Mesenteric fat pad (tissue), 1 donor: ENCODE measurements at regions not wholly inside any gene's neighbourhood (a gene's known extent, or its start where the extent isn't known, plus 50 kb on each side); places are given as distances from the start of the nearest gene placed in this dataset.

Experiments
- DNase-seq: peaks from one replicate; pipeline ENCODE4 v3.0.0-alpha.2; 2020; ENCODE audit warnings: low spot score
- donor health status: DM: yes; HTN: yes; CAD: no.

DNA sequence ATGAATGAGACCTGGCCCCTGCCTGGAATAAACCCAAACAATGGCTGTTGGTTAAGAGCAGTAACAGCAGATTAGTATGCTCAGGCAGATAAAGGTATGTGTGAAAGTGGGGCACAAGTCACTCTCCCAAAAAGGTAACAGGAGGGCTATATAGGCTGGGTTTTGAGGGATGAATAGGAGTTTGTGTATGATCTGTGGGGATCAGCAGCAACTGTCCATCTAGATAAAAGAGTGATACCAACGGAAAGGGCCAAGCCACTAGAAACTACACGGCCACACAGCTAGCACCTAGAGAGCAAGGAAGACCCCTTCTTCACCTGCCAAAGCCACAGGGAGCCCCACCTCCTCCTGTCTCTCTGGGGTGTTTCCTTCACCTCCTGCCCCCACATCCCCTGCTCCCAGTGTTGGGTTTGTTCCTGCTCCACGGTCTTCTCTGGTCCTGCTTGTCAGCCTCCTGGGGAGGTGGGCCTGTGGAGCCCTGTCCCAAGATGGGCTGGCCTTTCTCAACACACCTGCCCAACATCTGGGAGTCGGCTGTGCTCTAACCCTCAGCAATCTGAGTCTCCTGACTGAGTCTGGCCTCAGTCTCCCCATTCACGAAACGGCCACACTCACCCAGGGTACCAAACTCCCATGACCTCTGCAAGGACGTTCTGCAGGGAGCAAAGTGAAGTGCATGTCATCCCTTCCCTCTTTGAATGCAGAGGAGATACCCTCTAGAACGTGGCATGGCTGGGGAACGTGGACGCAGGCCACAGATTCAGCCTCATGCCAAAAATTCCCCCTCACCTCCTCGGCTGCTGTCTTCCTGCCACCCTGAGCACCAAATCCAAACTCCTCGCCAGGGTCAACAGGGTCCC lies 108.2 kb downstream of the NCOR2 start:
- no peak for DNase-seq

DNA sequence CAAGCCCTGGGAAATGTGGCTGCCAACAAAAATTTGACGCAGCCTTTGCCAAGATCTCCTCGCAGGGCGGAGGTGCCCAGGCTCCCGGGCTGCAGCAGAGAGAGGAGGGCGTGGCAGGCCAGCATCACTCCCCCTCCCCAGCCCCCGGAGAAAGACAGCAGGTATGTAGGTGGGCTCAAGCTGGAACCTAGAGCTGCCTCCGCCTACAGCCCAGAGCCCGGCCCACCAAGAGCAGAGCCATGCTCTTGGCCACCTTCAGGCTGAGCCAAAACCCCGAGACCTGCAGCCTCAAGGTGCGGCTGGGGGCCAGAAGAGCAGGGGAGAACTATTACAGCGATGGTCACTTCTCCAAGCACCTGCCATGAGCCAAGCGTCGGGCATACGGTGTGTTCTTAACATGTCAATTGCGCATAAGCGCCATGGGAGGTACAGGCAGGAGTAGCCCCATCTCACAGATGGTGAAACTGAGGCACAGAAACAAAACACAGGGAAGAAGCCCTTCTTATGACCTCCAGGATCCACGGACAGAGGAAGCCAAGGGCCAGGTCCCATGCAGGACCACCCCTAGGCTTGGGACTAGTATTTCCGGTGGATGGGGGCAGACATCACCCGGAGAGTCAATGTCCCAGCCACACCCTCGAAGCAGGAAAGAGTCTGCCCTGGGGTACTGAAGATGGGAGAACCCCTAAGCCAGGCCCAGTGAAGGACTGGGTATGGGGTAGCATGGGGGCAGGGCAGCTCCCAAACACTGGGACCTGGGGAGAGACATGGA lies 109.0 kb downstream of the NCOR2 start:
- DNase-seq: no peak

DNA sequence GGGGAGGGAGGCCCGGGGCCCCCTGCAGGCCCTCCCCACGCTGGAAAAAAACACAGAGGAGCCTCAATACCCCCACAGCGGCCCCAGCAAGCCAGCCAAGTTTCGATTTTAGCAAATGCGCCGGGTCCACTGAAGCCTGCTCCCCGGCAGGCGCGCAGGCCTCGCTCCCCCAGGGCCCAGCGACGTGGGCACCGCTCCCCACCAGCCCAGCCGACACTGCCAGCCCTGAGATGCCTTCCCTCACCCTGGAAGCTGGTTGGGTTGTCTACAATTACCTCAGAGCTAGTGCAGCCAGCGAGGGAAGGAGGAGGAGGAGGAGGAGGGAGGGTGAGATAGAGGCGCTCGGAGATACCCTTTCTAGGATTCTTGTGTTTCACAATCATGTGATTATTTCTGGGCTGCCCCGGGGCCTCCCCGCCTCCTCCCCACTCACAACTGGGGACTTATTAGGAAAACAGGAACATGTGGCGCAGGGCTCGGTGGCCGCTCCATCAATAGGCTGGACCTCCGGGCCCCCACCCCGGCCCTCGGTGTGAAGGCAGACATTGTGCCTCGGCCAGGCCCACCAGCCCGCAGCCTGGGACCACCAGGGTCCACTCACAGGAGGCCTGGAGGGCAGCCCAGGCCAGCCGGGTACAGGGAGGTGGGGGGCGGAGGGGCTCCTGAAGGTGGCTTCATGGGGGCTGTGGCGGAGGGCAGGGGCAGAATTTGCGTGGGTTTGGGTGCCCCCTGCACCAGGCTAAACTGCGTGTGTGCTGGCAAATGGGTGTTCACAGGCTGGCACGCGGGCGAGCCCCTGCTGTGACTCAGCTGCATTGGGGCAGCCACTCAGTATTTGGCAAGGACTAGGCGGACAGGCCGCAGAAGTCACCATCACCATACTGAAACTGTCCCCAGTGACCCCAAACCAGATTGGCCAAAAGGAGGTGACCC lies 109.9 kb downstream of the NCOR2 start:
- no peak for DNase-seq

DNA sequence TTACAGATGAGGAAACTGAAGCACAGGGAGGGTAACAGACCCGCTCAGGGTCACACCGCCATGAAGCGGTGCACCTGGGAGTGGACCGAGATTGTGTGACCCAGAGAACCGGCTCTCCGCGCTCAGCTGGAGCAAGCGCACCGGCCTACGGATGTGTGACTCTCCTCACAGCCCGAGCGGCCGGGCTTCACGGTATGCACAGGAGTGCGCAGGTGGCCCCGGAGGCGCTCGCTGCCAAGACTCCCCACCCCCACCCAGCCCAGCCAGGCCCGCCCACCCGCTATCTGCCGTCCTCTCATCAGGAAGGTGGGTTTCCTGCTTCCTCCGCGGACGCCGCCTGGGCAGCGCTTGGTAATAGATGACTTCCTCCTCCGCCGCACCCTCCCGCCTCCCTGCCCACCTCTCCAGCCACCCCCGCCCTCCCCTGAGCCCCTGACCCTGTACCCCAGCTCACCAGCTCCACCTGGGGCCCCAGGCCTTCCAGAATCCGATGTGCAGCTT lies 110.7 kb downstream of the NCOR2 start:
- DNase-seq: no peak

DNA sequence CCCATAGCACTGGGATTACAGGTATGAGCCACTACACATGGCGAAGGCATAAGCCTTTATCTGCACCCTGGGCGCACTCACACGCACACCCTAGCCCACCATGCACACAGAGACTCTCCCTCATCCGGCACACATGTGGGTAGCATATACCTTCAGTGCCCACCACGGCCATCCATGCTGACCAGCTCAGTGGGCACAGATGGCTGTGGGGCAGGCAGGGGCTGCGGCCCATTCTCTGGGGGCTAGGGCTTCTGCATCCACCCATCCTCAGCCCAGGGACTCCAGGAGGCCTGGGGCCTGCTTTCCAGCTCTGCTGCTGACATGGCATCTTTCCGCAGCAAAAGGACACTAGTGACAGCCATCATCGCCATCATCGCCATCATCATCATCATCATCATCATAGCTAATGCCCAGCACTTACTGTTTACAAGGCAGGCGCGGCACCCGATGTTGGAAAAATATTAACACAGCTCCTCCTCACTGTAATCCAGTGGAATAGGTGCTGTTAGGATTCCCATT lies 111.2 kb downstream of the NCOR2 start:
- no peak for DNase-seq

DNA sequence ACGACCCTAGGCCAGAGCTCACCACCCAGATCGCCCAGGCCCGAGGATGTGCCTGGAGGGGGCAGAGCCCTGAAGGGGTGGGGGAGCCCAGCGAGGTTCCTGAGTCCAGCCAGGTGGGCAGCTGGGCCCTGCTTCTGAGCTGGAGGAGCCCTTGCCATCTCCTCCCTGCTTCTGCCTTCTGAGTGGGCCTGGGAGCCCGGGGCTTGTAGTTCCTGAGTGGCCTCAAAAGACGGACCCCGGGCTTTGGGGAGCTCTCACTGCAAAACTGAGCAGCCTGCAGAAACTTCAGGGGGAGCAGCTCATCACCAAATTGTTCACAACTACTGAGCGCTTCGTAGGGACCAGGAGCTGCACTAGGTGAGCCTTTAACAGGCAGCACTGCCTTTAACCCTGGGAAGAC lies 112.1 kb downstream of the NCOR2 start:
- DNase-seq: no peak

DNA sequence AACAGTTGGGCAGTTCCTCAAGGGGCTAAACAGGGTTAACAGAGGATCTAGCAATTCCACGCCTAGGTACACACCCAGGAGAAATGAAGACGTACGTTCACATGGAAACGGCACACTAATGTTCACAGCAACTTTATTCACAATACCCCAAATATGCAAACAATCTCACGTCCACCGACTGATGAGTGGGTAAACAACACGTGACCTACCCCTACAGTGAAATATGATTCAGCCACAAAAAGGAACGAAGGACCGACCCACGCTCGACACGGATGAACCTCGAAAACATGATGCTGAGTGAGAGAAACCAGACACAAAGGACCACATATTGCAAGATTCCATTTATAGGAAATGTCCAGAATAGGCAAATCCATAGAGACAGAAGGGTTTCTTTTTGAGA lies 112.7 kb downstream of the NCOR2 start:
- DNase-seq: no peak

DNA sequence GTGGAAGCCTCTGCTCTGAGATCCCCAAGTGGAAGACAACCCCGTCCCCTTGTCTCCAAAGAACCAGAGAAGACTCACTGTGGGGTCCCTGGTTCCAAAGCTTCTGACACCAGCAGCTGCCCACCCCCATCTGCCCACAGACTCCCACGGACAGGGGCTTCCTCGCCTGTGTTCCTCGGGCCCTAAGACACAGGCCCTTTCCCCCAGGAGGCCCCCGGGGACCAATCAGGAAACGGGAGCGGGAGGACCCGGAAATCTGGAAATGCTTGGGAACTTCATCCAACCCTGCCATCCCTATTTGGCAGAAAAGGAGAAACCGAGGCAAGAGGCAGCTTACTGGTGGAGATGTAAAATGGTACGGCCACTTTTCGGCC lies 113.1 kb downstream of the NCOR2 start:
- no peak for DNase-seq

DNA sequence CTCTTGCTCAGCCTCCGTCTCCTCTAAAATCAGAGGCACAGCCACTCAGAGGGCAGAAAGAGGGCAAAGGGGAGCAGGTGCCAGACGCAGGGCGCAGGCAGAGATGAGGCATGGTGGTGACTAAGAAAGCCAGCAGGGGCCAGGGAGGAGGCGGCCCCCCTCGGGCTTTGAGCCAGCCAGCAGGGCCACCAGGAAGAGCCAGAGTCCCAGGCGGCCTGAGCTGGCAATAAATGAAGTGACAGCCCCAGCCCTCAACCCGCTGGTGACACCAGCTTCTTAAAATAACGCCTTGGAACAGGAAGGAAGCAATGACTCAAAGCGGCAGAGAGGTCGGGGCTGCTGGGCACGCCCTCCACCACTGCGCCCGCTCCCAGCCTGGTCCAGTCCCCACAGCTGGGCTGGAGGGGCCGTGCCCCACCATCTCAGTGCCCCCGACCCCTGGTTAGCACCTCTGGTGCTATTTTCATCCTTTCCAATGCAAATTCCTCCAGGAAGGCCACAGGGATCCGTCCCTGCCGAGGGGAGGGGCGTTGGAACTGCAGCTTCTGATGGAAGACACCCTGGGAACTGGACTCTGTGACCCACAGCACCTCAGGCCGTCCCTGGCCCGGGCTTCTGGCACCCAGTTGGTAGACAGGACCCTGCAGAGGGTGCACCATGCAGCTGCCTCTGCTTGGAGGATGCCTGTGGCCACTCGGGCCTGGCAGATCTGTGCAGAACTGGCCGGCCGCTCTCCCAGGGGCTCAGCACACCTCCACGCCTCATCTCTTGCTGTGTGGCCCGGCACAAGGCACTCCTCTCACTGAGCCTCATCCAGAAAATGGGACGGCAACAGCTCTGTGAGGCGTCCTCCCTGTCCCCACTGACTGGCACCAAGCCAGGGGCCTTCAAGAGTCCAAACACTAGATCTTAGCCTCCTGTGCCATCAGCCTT lies 113.7 kb downstream of the NCOR2 start:
- DNase-seq: peak; percentile 94

DNA sequence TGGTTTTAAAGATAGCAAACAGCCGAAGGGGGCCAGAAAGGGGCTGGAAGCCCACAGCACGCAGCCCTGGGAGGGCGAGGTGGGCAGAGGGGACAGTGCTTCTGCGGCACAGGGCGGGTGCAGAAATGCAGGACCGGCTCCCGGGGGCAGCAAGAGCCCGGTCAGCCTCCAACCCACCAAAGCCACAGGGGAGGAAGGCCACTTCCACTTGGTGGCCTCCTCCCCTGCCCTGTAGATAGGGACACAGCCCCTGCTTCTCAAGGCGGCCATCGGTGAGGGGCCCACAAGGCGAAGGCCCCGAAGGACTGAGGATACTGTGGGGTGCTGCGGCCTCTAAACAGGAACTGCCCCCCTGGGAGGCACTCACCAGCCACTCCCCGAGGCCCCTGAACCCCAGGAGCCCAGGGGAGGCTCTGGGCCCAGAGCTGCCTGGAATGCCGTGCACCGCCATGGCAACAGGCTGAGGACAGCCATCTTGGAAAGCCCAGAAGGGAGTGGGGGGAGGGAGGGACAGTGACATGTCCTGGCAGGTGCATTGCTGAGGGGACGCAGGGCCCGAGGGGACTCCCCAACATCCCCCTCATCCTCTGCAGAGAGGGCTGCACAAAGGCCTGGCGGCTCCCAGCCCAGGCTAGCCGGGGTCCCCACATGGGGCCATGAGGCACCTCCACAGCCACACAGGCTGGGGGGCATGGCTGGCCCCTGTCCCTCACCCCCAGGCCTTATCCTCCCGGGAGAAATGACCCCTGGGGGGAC lies 114.7 kb downstream of the NCOR2 start:
- DNase-seq: no peak

DNA sequence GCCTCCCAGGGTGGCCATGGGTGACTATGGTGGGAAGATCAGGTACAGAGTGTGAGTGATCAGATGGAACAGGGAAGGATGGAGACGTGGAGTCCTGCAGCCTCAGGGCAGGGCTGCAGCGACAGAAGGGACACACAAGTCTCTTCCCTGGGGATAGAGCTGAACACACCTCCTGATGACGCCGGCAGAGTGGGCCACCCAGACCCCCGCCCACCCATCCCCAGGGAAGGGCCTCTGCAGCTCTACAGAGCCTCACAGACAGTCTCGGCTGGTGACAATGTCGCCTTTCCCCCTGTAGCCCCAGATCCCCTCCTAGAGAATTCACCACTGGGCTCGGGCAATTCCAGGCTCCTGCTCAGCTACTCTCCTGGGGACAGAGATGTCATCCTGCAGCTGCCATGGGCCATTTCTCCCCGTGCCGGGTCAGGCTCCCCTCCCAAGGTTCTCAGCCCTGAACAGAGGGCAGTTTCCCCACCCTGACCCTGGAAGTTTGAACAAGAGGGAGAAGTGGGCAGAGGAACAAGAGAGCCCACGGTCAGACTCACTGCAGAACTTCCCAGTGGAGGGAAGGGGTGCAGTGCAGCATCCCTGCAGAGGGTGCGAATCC lies 115.7 kb downstream of the NCOR2 start:
- no peak for DNase-seq

DNA sequence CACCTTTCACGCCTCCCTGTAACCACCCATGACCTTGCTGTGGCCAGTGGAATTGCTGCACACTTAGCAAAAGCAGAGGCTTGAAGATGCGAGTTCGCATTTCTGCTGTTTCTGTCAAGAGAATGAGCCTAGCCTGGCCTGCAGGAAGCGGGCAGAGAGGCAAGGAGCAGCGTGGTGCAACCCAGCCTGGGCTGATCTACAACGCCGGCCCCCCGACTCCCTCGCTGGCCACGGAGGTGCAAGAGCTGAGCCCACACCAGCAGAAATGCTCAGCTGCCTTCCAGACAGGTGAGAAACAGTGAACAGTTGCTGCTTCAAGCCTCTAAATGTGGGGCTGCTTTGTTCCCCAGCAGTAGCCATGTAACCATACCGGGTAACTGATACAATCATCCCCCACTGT lies 116.4 kb downstream of the NCOR2 start:
- DNase-seq: no peak

DNA sequence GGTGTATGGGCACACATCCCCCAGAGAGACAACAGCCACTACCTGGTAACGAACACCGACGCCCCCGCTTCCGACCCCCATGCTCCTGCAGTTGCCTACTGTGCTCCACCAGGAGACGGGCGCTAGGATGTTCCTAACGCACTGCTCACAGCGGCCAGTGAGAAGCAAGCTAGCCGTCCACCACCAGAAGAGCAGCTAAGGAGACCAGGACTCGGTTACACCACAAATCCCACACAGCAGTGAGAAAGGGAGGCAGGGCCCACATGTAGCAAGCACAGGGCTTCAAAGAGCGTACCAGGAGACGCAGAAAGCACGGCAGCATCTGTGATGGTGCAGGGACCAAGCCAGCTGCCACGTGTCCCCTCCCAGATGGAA lies 117.0 kb downstream of the NCOR2 start:
- no peak for DNase-seq

DNA sequence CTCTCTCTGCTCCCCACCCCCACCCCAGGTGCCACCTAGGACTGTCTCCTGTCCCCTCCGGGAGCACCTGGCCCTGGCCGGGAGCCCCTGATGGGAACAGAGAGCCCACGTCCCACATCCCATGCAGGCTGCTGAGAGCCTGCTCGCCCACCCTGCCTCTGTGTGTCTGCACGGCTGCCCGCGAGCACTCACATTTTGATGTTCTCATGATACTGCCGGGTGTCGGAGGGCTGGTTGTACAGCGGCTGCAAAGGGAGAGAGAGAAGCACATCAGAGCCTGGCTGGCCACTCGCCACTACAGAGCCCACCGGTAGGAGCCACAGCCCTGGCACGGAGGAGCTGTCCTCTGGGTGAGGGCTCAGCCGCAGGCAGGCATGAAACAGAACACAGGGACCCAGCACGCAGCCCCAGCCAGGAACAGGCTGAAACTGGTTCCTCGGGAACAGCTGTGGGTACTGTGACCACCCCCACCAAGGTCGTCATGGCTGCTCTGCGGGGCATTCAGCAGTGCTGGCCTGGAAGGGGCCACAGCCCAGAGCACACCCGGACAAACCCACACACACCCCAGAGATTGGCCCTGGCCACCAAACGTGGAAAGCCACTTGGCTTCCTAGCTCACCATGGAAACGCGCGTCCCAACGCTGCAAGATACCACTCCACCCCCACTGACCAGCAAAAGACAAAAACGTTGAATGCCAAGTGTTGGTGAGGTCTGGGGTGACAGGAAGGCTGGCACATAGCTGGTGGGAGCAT lies 117.6 kb downstream of the NCOR2 start:
- no peak for DNase-seq

DNA sequence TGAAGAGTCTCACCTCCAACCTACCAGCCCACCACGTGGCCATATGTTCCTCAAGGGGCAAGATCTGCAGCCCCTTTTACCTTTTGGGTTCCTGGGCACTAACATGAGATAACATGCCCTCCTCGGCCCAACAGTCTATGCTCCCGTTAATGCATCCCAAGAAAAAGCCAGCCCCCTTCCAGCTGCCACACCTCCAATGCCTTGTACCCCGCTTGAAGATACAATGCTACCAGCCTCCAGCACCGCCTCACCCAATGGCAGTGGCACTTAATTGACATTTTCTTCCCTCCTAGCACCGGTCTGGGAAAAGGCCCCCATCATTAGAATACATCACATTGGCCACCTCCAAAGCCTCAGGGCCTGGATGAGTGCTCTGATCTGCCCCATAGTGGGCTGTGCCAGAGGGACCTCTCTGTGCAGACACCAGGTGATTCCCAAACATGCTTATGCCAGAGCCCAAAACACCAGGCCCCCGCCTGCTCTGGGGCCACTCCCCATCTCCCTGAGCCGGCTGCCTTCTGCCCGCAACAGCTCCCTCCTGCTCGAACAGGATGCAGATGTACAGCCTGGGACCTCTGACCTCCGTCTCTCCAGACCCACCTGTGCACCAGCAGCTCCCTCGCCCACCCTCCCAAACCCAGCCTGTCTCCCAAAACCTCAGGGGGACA lies 118.3 kb downstream of the NCOR2 start:
- DNase-seq: no peak

DNA sequence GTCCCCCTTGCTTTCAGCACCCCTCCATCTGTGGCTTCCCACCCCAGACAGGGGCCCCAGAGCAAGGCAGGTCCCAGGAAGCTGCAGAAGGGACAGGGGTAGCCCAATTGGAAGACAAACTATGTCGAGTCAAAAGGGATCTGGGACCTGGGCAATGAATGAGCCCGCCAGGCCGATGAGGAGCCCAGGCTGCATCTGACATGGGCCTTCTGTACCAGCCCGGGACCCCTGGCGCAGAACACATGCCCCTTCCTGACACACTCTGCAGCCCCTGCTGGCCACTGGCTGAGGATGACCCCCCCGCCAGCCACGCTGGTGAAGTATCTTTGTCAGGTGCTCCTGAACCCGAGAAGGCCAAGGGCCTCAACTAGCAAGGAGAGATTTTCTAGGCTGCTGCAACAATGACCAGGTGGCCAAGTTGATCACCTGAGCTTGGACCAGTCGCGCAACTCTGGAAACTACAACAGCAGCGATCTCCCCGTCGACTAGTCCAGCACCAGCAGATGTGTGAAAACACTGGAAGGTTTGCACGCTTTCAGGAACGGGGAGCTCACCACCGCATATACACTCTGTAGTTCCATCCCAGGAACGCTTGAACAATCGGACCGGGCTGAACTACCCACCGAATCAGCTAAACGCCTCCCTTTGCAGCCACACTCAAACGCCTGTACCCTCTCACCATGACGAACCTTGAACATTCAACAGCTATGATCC lies 119.0 kb downstream of the NCOR2 start:
- no peak for DNase-seq

DNA sequence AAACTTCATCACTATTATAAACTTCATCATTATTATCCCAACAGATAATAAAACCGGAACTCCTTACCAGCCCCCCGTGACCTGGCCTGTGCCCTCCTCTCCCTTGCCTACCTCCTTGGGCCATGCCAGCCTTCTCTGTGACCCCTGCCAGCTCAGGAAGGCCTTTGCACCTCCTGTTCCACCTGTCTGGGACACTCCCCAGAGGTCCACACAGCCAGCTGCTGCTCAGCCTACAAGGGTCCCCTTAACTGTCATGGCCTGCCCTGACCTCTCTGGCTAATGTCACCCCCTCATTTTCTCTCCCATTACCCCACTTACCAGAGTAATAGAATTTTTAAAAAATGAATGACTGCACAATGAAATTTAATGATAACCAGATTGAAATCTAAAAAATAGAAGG lies 121.0 kb downstream of the NCOR2 start:
- DNase-seq: no peak
